ENCODE measurements at regions not wholly inside any gene's neighbourhood (a gene's known extent, or its start where the extent isn't known, plus 50 kb on each side); places are given as distances from the start of the nearest gene placed in this dataset.

- no peak overlapping the region for H3K27ac ChIP-seq
- H3K4me1 ChIP-seq, result no peaks in the 10 kb centered on the region
- H3K36me3 ChIP-seq, result no peaks in the 10 kb centered on the region
- intact Hi-C loops (cut with DNase I; ENCODE audit: low total_unique reads), result no loop called here
- H3K9me3 ChIP-seq, result peaks cover 0 to 7% of the 10 kb centered on the region in 2 donors
- H3K4me3 ChIP-seq, result no peak overlapping the region
- TF ChIP-seq POLR2A (IDR thresholded peaks at IDR 0.05) (no peak), POLR2AphosphoS5 (IDR thresholded peaks at IDR 0.05) (no peak)
- TF ChIP-seq, protein P1, sequence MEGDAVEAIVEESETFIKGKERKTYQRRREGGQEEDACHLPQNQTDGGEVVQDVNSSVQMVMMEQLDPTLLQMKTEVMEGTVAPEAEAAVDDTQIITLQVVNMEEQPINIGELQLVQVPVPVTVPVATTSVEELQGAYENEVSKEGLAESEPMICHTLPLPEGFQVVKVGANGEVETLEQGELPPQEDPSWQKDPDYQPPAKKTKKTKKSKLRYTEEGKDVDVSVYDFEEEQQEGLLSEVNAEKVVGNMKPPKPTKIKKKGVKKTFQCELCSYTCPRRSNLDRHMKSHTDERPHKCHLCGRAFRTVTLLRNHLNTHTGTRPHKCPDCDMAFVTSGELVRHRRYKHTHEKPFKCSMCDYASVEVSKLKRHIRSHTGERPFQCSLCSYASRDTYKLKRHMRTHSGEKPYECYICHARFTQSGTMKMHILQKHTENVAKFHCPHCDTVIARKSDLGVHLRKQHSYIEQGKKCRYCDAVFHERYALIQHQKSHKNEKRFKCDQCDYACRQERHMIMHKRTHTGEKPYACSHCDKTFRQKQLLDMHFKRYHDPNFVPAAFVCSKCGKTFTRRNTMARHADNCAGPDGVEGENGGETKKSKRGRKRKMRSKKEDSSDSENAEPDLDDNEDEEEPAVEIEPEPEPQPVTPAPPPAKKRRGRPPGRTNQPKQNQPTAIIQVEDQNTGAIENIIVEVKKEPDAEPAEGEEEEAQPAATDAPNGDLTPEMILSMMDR (IDR thresholded peaks at IDR 0.05), result no peak
- no peak for DNase-seq (ENCODE audit: low spot score in 2 of 2)
- H3K27me3 ChIP-seq, result no peaks in the 10 kb centered on the region
Observed at GRCh38 chr7:9958486-9958885, 1015.2 kb upstream of the PHF14 start.

DNA sequence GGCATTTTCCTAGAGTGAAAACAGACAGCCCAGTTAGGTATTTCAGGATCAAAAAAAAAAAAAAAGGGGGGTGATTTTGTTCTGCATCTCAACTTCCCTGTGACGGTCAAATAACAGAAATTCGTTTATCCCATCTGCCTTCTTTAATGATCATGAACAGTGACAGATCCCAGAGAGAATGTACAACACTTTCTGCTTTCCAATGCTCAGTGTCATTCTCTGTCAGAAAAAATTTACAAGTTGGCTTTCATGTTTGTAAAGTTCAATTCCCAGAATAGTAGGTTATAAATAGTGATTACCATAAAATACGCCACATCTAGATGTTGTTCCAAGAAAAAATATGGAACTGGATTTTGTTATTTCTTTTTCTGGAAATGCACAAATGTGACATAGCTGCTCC, 1013.2 kb upstream of the PHF14 start:
- DNase-seq (ENCODE audit: low spot score in 2 of 2), result no peak
- no peak for TF ChIP-seq POLR2A (IDR thresholded peaks at IDR 0.05)
- TF ChIP-seq POLR2AphosphoS5 (IDR thresholded peaks at IDR 0.05), result no peak
- TF ChIP-seq, protein P1 (IDR thresholded peaks at IDR 0.05), result no peak
- H3K4me1 ChIP-seq, result no peaks in the 10 kb centered on the region
- no peaks in the 10 kb centered on the region for H3K27me3 ChIP-seq
- H3K4me3 ChIP-seq, result no peak overlapping the region
- no peaks in the 10 kb centered on the region for H3K36me3 ChIP-seq
- no peak overlapping the region for H3K27ac ChIP-seq
- intact Hi-C loops (cut with DNase I; ENCODE audit: low total_unique reads), result no loop called here
- H3K9me3 ChIP-seq, result no peaks in the 10 kb centered on the region

DNA sequence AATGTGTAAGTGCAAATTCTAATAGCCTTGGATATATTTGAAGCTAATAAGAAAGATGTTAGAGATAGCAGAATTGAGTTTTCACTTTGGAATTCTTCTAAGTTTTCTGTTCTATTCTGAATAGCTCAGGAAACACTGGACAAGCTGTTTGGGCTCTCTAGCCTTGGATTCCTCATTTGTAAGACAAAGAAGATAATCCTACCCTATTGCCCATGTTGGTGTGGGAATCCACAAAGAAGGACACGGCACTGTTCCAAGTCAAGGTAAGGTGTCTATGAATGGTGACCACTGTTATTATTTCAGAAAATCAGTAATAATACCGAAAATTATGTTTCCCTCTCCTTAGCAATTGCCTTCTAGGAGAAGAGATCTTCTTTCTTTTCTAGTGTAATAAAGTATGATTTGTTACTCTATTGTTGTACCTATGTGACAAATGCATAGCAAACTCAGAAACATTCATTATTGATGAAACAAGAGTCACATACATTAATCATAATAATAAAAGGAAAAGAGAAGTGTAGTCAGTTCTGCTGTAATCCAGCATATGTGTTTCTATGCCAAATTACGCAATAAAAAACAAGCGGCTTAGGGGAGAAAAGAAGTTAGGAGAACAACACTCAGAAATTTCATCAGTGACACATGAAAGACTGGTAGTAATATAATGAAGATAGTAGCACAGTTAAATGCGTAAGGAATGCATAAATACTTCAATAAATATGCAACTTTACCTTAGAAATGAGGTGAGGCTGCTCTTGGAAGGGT, 1012.3 kb upstream of the PHF14 start:
- Histone ChIP-seq H3K27ac (no peak overlapping the region), H3K4me1 (no peaks in the 10 kb centered on the region), H3K4me3 (no peak overlapping the region), H3K27me3 (no peaks in the 10 kb centered on the region), H3K36me3 (no peaks in the 10 kb centered on the region), H3K9me3 (no peaks in the 10 kb centered on the region)
- TF ChIP-seq, protein P1 (IDR thresholded peaks at IDR 0.05), result no peak
- no peak for TF ChIP-seq POLR2A (IDR thresholded peaks at IDR 0.05)
- no peak for TF ChIP-seq POLR2AphosphoS5 (IDR thresholded peaks at IDR 0.05)
- intact Hi-C loops (cut with DNase I; ENCODE audit: low total_unique reads), result no loop called here
- DNase-seq (ENCODE audit: low spot score in 2 of 2), result no peak

GRCh38 chr7:9962742-9963141, 1010.9 kb upstream of the PHF14 start:
- H3K27ac ChIP-seq, result no peak overlapping the region
- intact Hi-C loops (cut with DNase I; ENCODE audit: low total_unique reads), result no loop called here
- H3K4me3 ChIP-seq, result no peak overlapping the region

More at GRCh38 chr7:9962742-9963141, 1010.9 kb upstream of the PHF14 start:
- Histone ChIP-seq H3K9me3 (no peaks in the 10 kb centered on the region), H3K27me3 (no peaks in the 10 kb centered on the region), H3K36me3 (no peaks in the 10 kb centered on the region), H3K4me1 (no peaks in the 10 kb centered on the region)
- TF ChIP-seq, protein P1 (IDR thresholded peaks at IDR 0.05), result no peak
- TF ChIP-seq POLR2AphosphoS5 (IDR thresholded peaks at IDR 0.05), result no peak
- no peak for TF ChIP-seq POLR2A (IDR thresholded peaks at IDR 0.05)
- DNase-seq (ENCODE audit: low spot score in 2 of 2), result no peak
